ENCODE measurements at regions not wholly inside any gene's neighbourhood (a gene's known extent, or its start where the extent isn't known, plus 50 kb on each side); places are given as distances from the start of the nearest gene placed in this dataset.

GRCh38 chr22:48433647-48434046, 1394.0 kb downstream of the BRD1 start:
- H3K27ac ChIP-seq (ENCODE audit: low read depth, low read length): no peak overlapping the region
- no peak overlapping the region for H2AFZ ChIP-seq (ENCODE audit: low read depth, low read length, poor library complexity, severe bottlenecking)
- no TSS peak for BruUV-seq (replicated peaks)
- intact Hi-C loops (cut with micrococcal nuclease): no loop called here
- CTCF ChIA-PET: no interaction called here
- H3K79me2 ChIP-seq (ENCODE audit: insufficient read depth, low read length): no peaks in the 10 kb centered on the region
- POLR2A ChIA-PET: no interaction called here
- H3K4me3 ChIP-seq (replicated peaks in 1 of 2; ENCODE audit: low read depth in 1 of 2, low read length in 2 of 2): no peak overlapping the region
- no peak overlapping the region for H3K4me2 ChIP-seq (ENCODE audit: low read length)
- RAD21 ChIA-PET (ENCODE audit: low non-redundant PET in 1 of 2, low total read pairs in 2 of 2, uncharacterized antibody in 2 of 2, unreplicated experiment in 2 of 2): no interaction called here
- H3K9me3 ChIP-seq (ENCODE audit: control insufficient read depth in 1 of 2, insufficient read depth in 1 of 2, low read depth in 1 of 2, low read length in 2 of 2): no peaks in the 10 kb centered on the region
- DNase-seq (ENCODE audit: low read depth, low spot score) (no peak), ATAC-seq (no peak)
- H4K20me1 ChIP-seq (ENCODE audit: insufficient read depth): no peaks in the 10 kb centered on the region
- no peak overlapping the region for H3K9ac ChIP-seq (ENCODE audit: low read length)
- no peaks in the 10 kb centered on the region for H3K9me2 ChIP-seq (ENCODE audit: insufficient read depth)
- no peaks in the 10 kb centered on the region for H3K36me3 ChIP-seq (ENCODE audit: control insufficient read depth in 1 of 2, insufficient read depth in 2 of 2, low read length in 2 of 2)
- no peaks in the 10 kb centered on the region for H3K4me1 ChIP-seq (ENCODE audit: control insufficient read depth in 1 of 2, insufficient read depth in 2 of 2, low read length in 2 of 2)
- TF ChIP-seq EZH2phosphoT487 (IDR thresholded peaks at IDR 0.05; ENCODE audit: borderline replicate concordance) (no peak), SP1 (IDR thresholded peaks at IDR 0.05; ENCODE audit: low read depth) (no peak), TCF7L2 (IDR thresholded peaks at IDR 0.05; ENCODE audit: borderline replicate concordance, extremely low read depth, insufficient read depth, insufficient read length) (no peak), RAD21 (IDR thresholded peaks at IDR 0.05; ENCODE audit: low read depth) (no peak), FOSL1 (IDR thresholded peaks at IDR 0.05; ENCODE audit: low read depth) (no peak), EZH2 (IDR thresholded peaks at IDR 0.05) (no peak), SRF (IDR thresholded peaks at IDR 0.05; ENCODE audit: low read depth) (no peak), SIN3A (IDR thresholded peaks at IDR 0.05; ENCODE audit: low read depth) (no peak), ELF1 (IDR thresholded peaks at IDR 0.05; ENCODE audit: borderline replicate concordance, low read depth) (no peak), ATF3 (IDR thresholded peaks at IDR 0.05) (no peak), MAX (IDR thresholded peaks at IDR 0.05) (no peak), POLR2A (IDR thresholded peaks at IDR 0.05; ENCODE audit: borderline replicate concordance, extremely low read depth, insufficient read depth, insufficient read length) (no peak), POLR2AphosphoS5 (IDR thresholded peaks at IDR 0.05; ENCODE audit: low read depth, low read length) (no peak)
- no peaks in the 10 kb centered on the region; the same call in 1 of the 2 replicates for H3K27me3 ChIP-seq (ENCODE audit: insufficient read depth, low read length)
